MCF 10A (cell line): ENCODE measurements at regions not wholly inside any gene's neighbourhood (a gene's known extent, or its start where the extent isn't known, plus 50 kb on each side); places are given as distances from the start of the nearest gene placed in this dataset.

Experiments
- BruUV-seq: library from RNA; stranded (reverse); fragments of 400-500 nt; replicated peaks from 2 replicates; lab custom pipeline; 2021; lab: Mats Ljungman, UMichigan
- CTCF ChIA-PET: fragments of 300-600 bp; sonication (Branson Sonifier 250); formaldehyde crosslinking; extraction: SDS; loops from one replicate; lab custom pipeline; 2021; ENCODE audit warnings: antibody characterized with exemption, inconsistent platforms; lab: Yijun Ruan, JAX
- POLR2A ChIA-PET: fragments of 300-600, 350-650 bp; sonication (Branson Sonifier 250); formaldehyde crosslinking; extraction: SDS; loops from one replicate; lab custom pipeline; 2020; ENCODE audit warnings: antibody characterized with exemption, inconsistent platforms; lab: Yijun Ruan, JAX
- DNase-seq: peaks from one replicate; pipeline ENCODE4 v3.0.0-alpha.2; 2018; ENCODE audit not compliant: unreplicated experiment
- H3K27ac Mint-ChIP-seq: one replicate; pipeline ENCODE4 v1.8.0; 2022; ENCODE audit warnings: mild to moderate bottlenecking, low read depth, mixed read lengths; ENCODE audit not compliant: unreplicated experiment
- H3K27me3 Mint-ChIP-seq: one replicate; pipeline ENCODE4 v1.8.0; 2022; ENCODE audit warnings: mixed read lengths; ENCODE audit not compliant: insufficient read depth, unreplicated experiment
- H3K36me3 Mint-ChIP-seq: one replicate; pipeline ENCODE4 v1.8.0; 2022; ENCODE audit warnings: mild to moderate bottlenecking, moderate library complexity, mixed read lengths; ENCODE audit not compliant: insufficient read depth, unreplicated experiment
- H3K4me1 Mint-ChIP-seq: one replicate; pipeline ENCODE4 v1.8.0; 2022; ENCODE audit warnings: mixed read lengths; ENCODE audit not compliant: insufficient read depth, unreplicated experiment
- H3K4me3 Mint-ChIP-seq: one replicate; pipeline ENCODE4 v1.8.0; 2022; ENCODE audit warnings: mild to moderate bottlenecking, moderate library complexity, mixed read lengths; ENCODE audit not compliant: unreplicated experiment
- H3K9me3 Mint-ChIP-seq: one replicate; pipeline ENCODE4 v1.8.0; 2022; ENCODE audit warnings: mixed read lengths; ENCODE audit not compliant: unreplicated experiment
- CTCF ChIP-seq: fragments of 200-600 bp; IDR thresholded peaks from one replicate; pipeline ENCODE4 v1.8.0; 2022; ENCODE audit warnings: antibody characterized with exemption, mild to moderate bottlenecking; ENCODE audit not compliant: unreplicated experiment
- intact Hi-C: fragments of 100-400 bp; cut with micrococcal nuclease; formaldehyde crosslinking; loops from 2 replicates; pipeline ENCODE4 v1.14.1; 2022

- Mint-ChIP-seq H3K36me3 (no peaks in the 10 kb centered on the region), H3K4me1 (no peaks in the 10 kb centered on the region), H3K27me3 (peaks cover 64% of the 10 kb centered on the region), H3K9me3 (no peaks in the 10 kb centered on the region), H3K27ac (no peak overlapping the region), H3K4me3 (no peak overlapping the region)
- intact Hi-C loops, result no loop called here
- ChIA-PET CTCF (interaction anchor here (1.0 kb wide), 1 partner anchor 34 kb away, joined by 3 read pairs; no protein-coding TSS in a partner anchor), POLR2A (no interaction called here)
- BruUV-seq, result no TSS peak
- TF ChIP-seq CTCF, result no peak
- DNase-seq, result no peak
These were observed 53.7 kb upstream of the DLX4 start for GRCh38 chr17:49915260-49915659.

GRCh38 chr17:49915670-49916069, 53.3 kb upstream of the DLX4 start:
- no peak for DNase-seq
- intact Hi-C loops, result no loop called here
- ChIA-PET CTCF (interaction anchor here (1.1 kb wide), 1 partner anchor 15 kb away, joined by 4 read pairs; no protein-coding TSS in a partner anchor), POLR2A (no interaction called here)
- H3K27me3 Mint-ChIP-seq, result peaks cover 60% of the 10 kb centered on the region
- no peaks in the 10 kb centered on the region for H3K4me1 Mint-ChIP-seq
- no peak overlapping the region for H3K27ac Mint-ChIP-seq
- no TSS peak for BruUV-seq
- no peak overlapping the region for H3K4me3 Mint-ChIP-seq
- no peaks in the 10 kb centered on the region for H3K36me3 Mint-ChIP-seq
- H3K9me3 Mint-ChIP-seq, result no peaks in the 10 kb centered on the region
- no peak for TF ChIP-seq CTCF

GRCh38 chr17:49916854-49917515, 52.0 kb upstream of the DLX4 start:
- Mint-ChIP-seq H3K27ac (no peak overlapping the region), H3K4me3 (no peak overlapping the region), H3K4me1 (no peaks in the 10 kb centered on the region), H3K9me3 (no peaks in the 10 kb centered on the region), H3K27me3 (peaks cover 61% of the 10 kb centered on the region), H3K36me3 (no peaks in the 10 kb centered on the region)
- no peak for TF ChIP-seq CTCF
- intact Hi-C loops, result no loop called here
- BruUV-seq, result no TSS peak
- CTCF ChIA-PET, result interaction anchor here (0.6 to 2.4 kb wide), 4 partner anchors 80 to 273 kb away, joined by 3 to 7 read pairs (median 4); no protein-coding TSS in a partner anchor
- POLR2A ChIA-PET, result no interaction called here
- no peak for DNase-seq

- Mint-ChIP-seq H3K27ac (no peak overlapping the region), H3K4me1 (no peaks in the 10 kb centered on the region), H3K36me3 (no peaks in the 10 kb centered on the region), H3K27me3 (peaks cover 66% of the 10 kb centered on the region), H3K9me3 (no peaks in the 10 kb centered on the region), H3K4me3 (no peak overlapping the region)
- ChIA-PET POLR2A (no interaction called here), CTCF (interaction anchor here (2.4 kb wide), 1 partner anchor 78 kb away, joined by 7 read pairs; no protein-coding TSS in a partner anchor)
- intact Hi-C loops, result no loop called here
- BruUV-seq, result no TSS peak
- no peak for DNase-seq
- no peak for TF ChIP-seq CTCF
These were observed 50.4 kb upstream of the DLX4 start for GRCh38 chr17:49918591-49918990.
